Neural cell (in vitro differentiated cells): ENCODE measurements at regions not wholly inside any gene's neighbourhood (a gene's known extent, or its start where the extent isn't known, plus 50 kb on each side); places are given as distances from the start of the nearest gene placed in this dataset.

ENCODE experiments used
- H2AFZ ChIP-seq: fragments of 200-600, 300-800 bp; sonication (generic), shearing (Covaris generic); 2 replicates; pipeline ENCODE4 v1.6.0; 2014; ENCODE audit warnings: low read depth, mild to moderate bottlenecking, antibody characterized with exemption, low read length, moderate library complexity
- H3F3A ChIP-seq: fragments of 200-600 bp; shearing (Covaris generic); 2 replicates; pipeline ENCODE4 v1.6.1; 2016; ENCODE audit warnings: mild to moderate bottlenecking, moderate library complexity, mixed read lengths, antibody characterized with exemption, low read length; ENCODE audit not compliant: insufficient read depth, poor library complexity, severe bottlenecking
- H3K27ac ChIP-seq: fragments of 200-600, 300-800 bp; sonication (generic), shearing (Covaris generic); 2 replicates; pipeline ENCODE4 v1.5.1; 2014; ENCODE audit warnings: mild to moderate bottlenecking, low read length, moderate library complexity
- H3K27me3 ChIP-seq: fragments of 300-800, 200-600 bp; sonication (generic), shearing (Covaris generic); 2 replicates; pipeline ENCODE4 v1.6.0; 2014; ENCODE audit warnings: mild to moderate bottlenecking, low read depth, low read length, moderate library complexity; ENCODE audit not compliant: insufficient read depth
- H3K36me3 ChIP-seq: fragments of 300-800, 200-600 bp; sonication (generic), shearing (Covaris generic); 2 replicates; pipeline ENCODE4 v1.5.1; 2014; ENCODE audit warnings: mild to moderate bottlenecking, antibody characterized with exemption, low read length, moderate library complexity; ENCODE audit not compliant: insufficient read depth
- H3K4me2 ChIP-seq: fragments of 300-800, 200-600 bp; sonication (generic), shearing (Covaris generic); 2 replicates; pipeline ENCODE4 v1.6.0; 2014; ENCODE audit warnings: mild to moderate bottlenecking, low read length
- H3K4me3 ChIP-seq: fragments of 300-800, 200-600 bp; sonication (generic), shearing (Covaris generic); 2 replicates; pipeline ENCODE4 v1.5.1; 2014; ENCODE audit warnings: mild to moderate bottlenecking, low read length, moderate library complexity
- H3K79me2 ChIP-seq: fragments of 200-600 bp; shearing (Covaris generic); replicated peaks from 2 replicates; pipeline ENCODE4 v1.6.0; 2014; ENCODE audit warnings: mild to moderate bottlenecking, low read length, moderate library complexity; ENCODE audit not compliant: insufficient read depth
- H3K9ac ChIP-seq: fragments of 300-800, 200-600 bp; sonication (generic), shearing (Covaris generic); 2 replicates; pipeline ENCODE4 v1.6.1; 2016; ENCODE audit warnings: mild to moderate bottlenecking, low read length, mixed read lengths
- H3K9me2 ChIP-seq: fragments of 200-600 bp; shearing (Covaris generic); 2 replicates; pipeline ENCODE4 v1.6.1; 2016; ENCODE audit warnings: mild to moderate bottlenecking, low read length, mixed read lengths; ENCODE audit not compliant: insufficient read depth
- H3K9me3 ChIP-seq: fragments of 200-600, 300-800 bp; sonication (generic), shearing (Covaris generic); 2 replicates; pipeline ENCODE4 v1.6.1; 2016; ENCODE audit warnings: mild to moderate bottlenecking, mixed run types, low read length, moderate library complexity, mixed read lengths
- H4K20me1 ChIP-seq: fragments of 200-600 bp; shearing (Covaris generic); 2 replicates; pipeline ENCODE4 v1.6.1; 2016; ENCODE audit warnings: mild to moderate bottlenecking, mixed run types; ENCODE audit not compliant: insufficient read depth
- CTCF ChIP-seq: fragments of 450-650 bp; IDR thresholded peaks from 2 replicates; pipeline ENCODE4 v1.5.1; 2014; ENCODE audit warnings: antibody characterized with exemption, mild to moderate bottlenecking, moderate library complexity; ENCODE audit not compliant: poor library complexity, severe bottlenecking
- EP300 ChIP-seq: fragments of 450-650 bp; conservative IDR thresholded peaks from 2 replicates; pipeline ENCODE4 v1.6.1; 2014; ENCODE audit warnings: antibody characterized with exemption, mild to moderate bottlenecking, moderate library complexity; ENCODE audit not compliant: poor library complexity, severe bottlenecking
- EZH2 ChIP-seq: fragments of 200-600, 300-800 bp; shearing (Covaris generic), sonication (generic); IDR thresholded peaks from 2 replicates; pipeline ENCODE4 v1.6.1; 2014; ENCODE audit warnings: antibody characterized with exemption, low read length, borderline replicate concordance, mild to moderate bottlenecking; ENCODE audit not compliant: insufficient read depth, poor library complexity, severe bottlenecking
- MXI1 ChIP-seq: fragments of 450-650 bp; conservative IDR thresholded peaks from 2 replicates; pipeline ENCODE4 v1.6.1; 2014; ENCODE audit warnings: antibody characterized with exemption, mild to moderate bottlenecking; ENCODE audit not compliant: poor library complexity, severe bottlenecking
- POLR2AphosphoS5 ChIP-seq: IDR thresholded peaks from 2 replicates; pipeline ENCODE4 v1.6.1; 2012
- RAD21 ChIP-seq: fragments of 450-650 bp; conservative IDR thresholded peaks from 2 replicates; pipeline ENCODE4 v1.6.1; 2014; ENCODE audit warnings: antibody characterized with exemption, mild to moderate bottlenecking, moderate library complexity
- REST ChIP-seq: IDR thresholded peaks from 2 replicates; pipeline ENCODE4 v1.6.1; 2012; ENCODE audit warnings: borderline replicate concordance
- SMC3 ChIP-seq: fragments of 450-650 bp; conservative IDR thresholded peaks from 2 replicates; pipeline ENCODE4 v1.6.1; 2014; ENCODE audit warnings: antibody characterized with exemption, mild to moderate bottlenecking, moderate library complexity; ENCODE audit not compliant: poor library complexity
- TAF1 ChIP-seq: IDR thresholded peaks from 2 replicates; pipeline ENCODE4 v1.6.1; 2012; ENCODE audit warnings: low read depth

- Histone ChIP-seq H3K9ac (no peak overlapping the region), H3K9me3 (no peaks in the 10 kb centered on the region)
Measured at GRCh38 chr6:6728169-6728941, 139.8 kb downstream of the LY86 start.

GRCh38 chr6:6729971-6730370, 141.5 kb downstream of the LY86 start:
- H3K27me3 ChIP-seq: no peaks in the 10 kb centered on the region
- no peaks in the 10 kb centered on the region for H3K36me3 ChIP-seq
- no peaks in the 10 kb centered on the region for H3K79me2 ChIP-seq
- no peaks in the 10 kb centered on the region for H4K20me1 ChIP-seq
- TF ChIP-seq MXI1 (no peak), REST (no peak), CTCF (no peak)
- no peaks in the 10 kb centered on the region for H3F3A ChIP-seq
- no peak overlapping the region for H3K4me2 ChIP-seq
- H3K9ac ChIP-seq: no peak overlapping the region
- H3K9me3 ChIP-seq: no peaks in the 10 kb centered on the region
- no peak overlapping the region for H3K4me3 ChIP-seq
- H2AFZ ChIP-seq: no peak overlapping the region
- H3K9me2 ChIP-seq: no peaks in the 10 kb centered on the region
- no peak overlapping the region for H3K27ac ChIP-seq

More at GRCh38 chr6:6728169-6728941, 139.8 kb downstream of the LY86 start:
- H3K27ac ChIP-seq: no peak overlapping the region
- H3K27me3 ChIP-seq: no peaks in the 10 kb centered on the region
- H4K20me1 ChIP-seq: no peaks in the 10 kb centered on the region
- H3K4me2 ChIP-seq: no peak overlapping the region
- no peak overlapping the region for H3K4me3 ChIP-seq
- H3K9me2 ChIP-seq: no peaks in the 10 kb centered on the region
- no peak for TF ChIP-seq TAF1
- TF ChIP-seq SMC3: no peak
- no peak for TF ChIP-seq RAD21
- no peak for TF ChIP-seq POLR2AphosphoS5
- TF ChIP-seq MXI1: no peak
- no peak for TF ChIP-seq EP300
- TF ChIP-seq CTCF: no peak
- TF ChIP-seq EZH2: no peak
- no peak for TF ChIP-seq REST
- H2AFZ ChIP-seq: no peak overlapping the region
- no peaks in the 10 kb centered on the region for H3F3A ChIP-seq
- H3K79me2 ChIP-seq: no peaks in the 10 kb centered on the region
- no peaks in the 10 kb centered on the region for H3K36me3 ChIP-seq
